ENCODE measurements at regions not wholly inside any gene's neighbourhood (a gene's known extent, or its start where the extent isn't known, plus 50 kb on each side); places are given as distances from the start of the nearest gene placed in this dataset.
"Not testable (repeated sequence)": the region's sequence is repeated elsewhere in the genome, so short reads cannot be mapped to it uniquely, and the experiment has no call there.

DNA sequence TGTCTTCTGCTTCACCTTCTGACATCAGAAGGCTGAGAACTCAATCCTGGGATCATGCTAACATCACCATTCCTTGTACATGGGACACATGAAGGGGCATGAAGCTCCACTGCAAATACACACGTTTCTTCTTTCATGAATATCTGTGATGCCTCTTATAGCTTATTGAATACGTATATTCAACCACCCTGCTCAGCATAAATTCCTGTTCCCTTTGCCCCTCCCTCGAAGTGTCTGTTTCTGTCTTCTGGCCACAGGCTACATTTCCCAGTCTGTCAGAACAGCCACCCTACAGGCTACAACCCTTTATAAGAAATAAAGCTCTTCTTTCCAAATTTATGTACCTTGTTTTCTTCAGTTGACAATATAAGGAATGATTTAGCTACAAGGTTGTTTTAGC lies 201.3 kb upstream of the STS start:
- Histone ChIP-seq H3K9me3 (no peaks in the 10 kb centered on the region), H3K4me1 (no peaks in the 10 kb centered on the region), H3K27ac (no peak overlapping the region), H3K36me3 (replicated peaks in 1 of 2; ENCODE audit: insufficient read depth in 1 of 2, low read depth in 2 of 2) (no peaks in the 10 kb centered on the region), H3K4me3 (no peak overlapping the region), H3K27me3 (no peaks in the 10 kb centered on the region)
- no peak for ATAC-seq
- WGBS, 2 donors: 80 to 84% methylated on average over 3 of the region's 3 CpGs
- intact Hi-C loops (cut with DNase I): no loop called here
- DNase-seq: no peak
- TF ChIP-seq POLR2A (IDR thresholded peaks at IDR 0.05): no peak
- TF ChIP-seq, protein P1, sequence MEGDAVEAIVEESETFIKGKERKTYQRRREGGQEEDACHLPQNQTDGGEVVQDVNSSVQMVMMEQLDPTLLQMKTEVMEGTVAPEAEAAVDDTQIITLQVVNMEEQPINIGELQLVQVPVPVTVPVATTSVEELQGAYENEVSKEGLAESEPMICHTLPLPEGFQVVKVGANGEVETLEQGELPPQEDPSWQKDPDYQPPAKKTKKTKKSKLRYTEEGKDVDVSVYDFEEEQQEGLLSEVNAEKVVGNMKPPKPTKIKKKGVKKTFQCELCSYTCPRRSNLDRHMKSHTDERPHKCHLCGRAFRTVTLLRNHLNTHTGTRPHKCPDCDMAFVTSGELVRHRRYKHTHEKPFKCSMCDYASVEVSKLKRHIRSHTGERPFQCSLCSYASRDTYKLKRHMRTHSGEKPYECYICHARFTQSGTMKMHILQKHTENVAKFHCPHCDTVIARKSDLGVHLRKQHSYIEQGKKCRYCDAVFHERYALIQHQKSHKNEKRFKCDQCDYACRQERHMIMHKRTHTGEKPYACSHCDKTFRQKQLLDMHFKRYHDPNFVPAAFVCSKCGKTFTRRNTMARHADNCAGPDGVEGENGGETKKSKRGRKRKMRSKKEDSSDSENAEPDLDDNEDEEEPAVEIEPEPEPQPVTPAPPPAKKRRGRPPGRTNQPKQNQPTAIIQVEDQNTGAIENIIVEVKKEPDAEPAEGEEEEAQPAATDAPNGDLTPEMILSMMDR (IDR thresholded peaks at IDR 0.05): no peak

- no peaks in the 10 kb centered on the region for H3K36me3 ChIP-seq (replicated peaks in 1 of 2; ENCODE audit: insufficient read depth in 1 of 2, low read depth in 2 of 2)
- TF ChIP-seq, protein P1 (IDR thresholded peaks at IDR 0.05): no peak
- no peak for TF ChIP-seq POLR2A (IDR thresholded peaks at IDR 0.05)
- H3K9me3 ChIP-seq: no peaks in the 10 kb centered on the region
- no peaks in the 10 kb centered on the region for H3K27me3 ChIP-seq
- DNase-seq (no peak), ATAC-seq (no peak)
- H3K4me1 ChIP-seq: no peaks in the 10 kb centered on the region
- H3K4me3 ChIP-seq: no peak overlapping the region
- intact Hi-C loops (cut with DNase I): no loop called here
- H3K27ac ChIP-seq: no peak overlapping the region
Measured at GRCh38 chrX:6941041-6941440, 206.5 kb upstream of the STS start.

GRCh38 chrX:6932942-6933341 lies 214.6 kb upstream of the STS start:
- H3K9me3 ChIP-seq; H3K27me3 ChIP-seq; H3K27ac ChIP-seq; H3K36me3 ChIP-seq (replicated peaks in 1 of 2; ENCODE audit: insufficient read depth in 1 of 2, low read depth in 2 of 2); H3K4me1 ChIP-seq; H3K4me3 ChIP-seq; intact Hi-C loops (cut with DNase I); DNase-seq; ATAC-seq: not testable (repeated sequence)
- 94 to 100% methylated on average over 4 to 6 of the region's 9 CpGs for WGBS, 2 donors

GRCh38 chrX:6930307-6930849 lies 217.1 kb upstream of the STS start:
- no peak for DNase-seq
- no peak overlapping the region for H3K27ac ChIP-seq
- no peak overlapping the region for H3K4me3 ChIP-seq
- ATAC-seq: no peak
- no peaks in the 10 kb centered on the region for H3K36me3 ChIP-seq (replicated peaks in 1 of 2; ENCODE audit: insufficient read depth in 1 of 2, low read depth in 2 of 2)
- no peaks in the 10 kb centered on the region for H3K4me1 ChIP-seq
- WGBS, 2 donors: 81 to 85% methylated on average over 4 of the region's 4 CpGs
- intact Hi-C loops (cut with DNase I): no loop called here
- TF ChIP-seq, protein P1 (IDR thresholded peaks at IDR 0.05): no peak
- no peak for TF ChIP-seq POLR2A (IDR thresholded peaks at IDR 0.05)
- no peaks in the 10 kb centered on the region for H3K27me3 ChIP-seq
- no peaks in the 10 kb centered on the region for H3K9me3 ChIP-seq

DNA sequence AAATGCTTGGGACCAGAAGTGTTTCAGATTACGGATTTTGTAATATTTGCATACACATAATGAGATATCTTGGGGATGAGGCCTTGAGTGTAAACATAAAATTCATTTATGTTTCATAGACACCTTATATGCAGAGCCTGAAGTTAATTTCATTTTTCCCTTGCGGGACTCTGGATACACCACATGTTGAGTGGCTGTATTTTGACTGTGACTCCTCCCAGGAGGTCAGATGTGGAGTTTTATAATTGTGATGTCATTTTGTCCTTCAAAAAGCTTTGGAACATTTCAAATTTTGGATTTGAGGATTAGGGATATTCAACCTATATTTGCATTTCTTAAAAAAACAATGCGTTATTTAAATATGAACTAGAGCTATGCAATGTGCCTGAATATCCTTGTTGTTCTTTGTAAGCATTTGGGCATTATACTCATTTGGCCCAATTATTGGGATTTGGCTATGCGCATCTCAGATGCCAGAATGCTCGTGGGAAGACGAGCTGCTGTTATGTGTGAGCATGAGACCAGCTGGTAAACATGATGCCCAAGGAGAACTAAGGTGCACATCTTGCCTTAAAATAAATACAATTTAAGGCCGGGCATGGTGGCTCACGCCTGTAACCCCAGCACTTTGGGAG lies 223.0 kb upstream of the STS start:
- Histone ChIP-seq H3K36me3 (replicated peaks in 1 of 2; ENCODE audit: insufficient read depth in 1 of 2, low read depth in 2 of 2) (no peaks in the 10 kb centered on the region), H3K27me3 (no peaks in the 10 kb centered on the region), H3K27ac (no peak overlapping the region), H3K9me3 (no peaks in the 10 kb centered on the region), H3K4me3 (no peak overlapping the region), H3K4me1 (no peaks in the 10 kb centered on the region)
- ATAC-seq: no peak
- WGBS, 2 donors: 91 to 95% methylated on average over 8 of the region's 8 CpGs
- TF ChIP-seq, protein P1 (IDR thresholded peaks at IDR 0.05): no peak
- no peak for TF ChIP-seq POLR2A (IDR thresholded peaks at IDR 0.05)
- intact Hi-C loops (cut with DNase I): no loop called here
- no peak for DNase-seq

Data from body of pancreas (tissue), 4 donors.